ENCODE measurements at regions not wholly inside any gene's neighbourhood (a gene's known extent, or its start where the extent isn't known, plus 50 kb on each side); places are given as distances from the start of the nearest gene placed in this dataset.
"Not testable (repeated sequence)": the region's sequence is repeated elsewhere in the genome, so short reads cannot be mapped to it uniquely, and the experiment has no call there.

GRCh38 chr12:59344224-59344623 is 251.6 kb upstream of the SLC16A7 start:
- DNase-seq: no peak

- no peak for DNase-seq
Observed at GRCh38 chr12:59329462-59329861, 266.4 kb upstream of the SLC16A7 start.

GRCh38 chr12:59328395-59329075 is 267.3 kb upstream of the SLC16A7 start:
- not testable (repeated sequence) for DNase-seq

GRCh38 chr12:59326457-59326856 is 269.4 kb upstream of the SLC16A7 start:
- DNase-seq: not testable (repeated sequence)

GRCh38 chr12:59322473-59322872 is 273.4 kb upstream of the SLC16A7 start:
- DNase-seq: peak; percentile 77

- DNase-seq: no peak
Observed at GRCh38 chr12:59321278-59321677, 274.6 kb upstream of the SLC16A7 start.

GRCh38 chr12:59320112-59320511 is 275.7 kb upstream of the SLC16A7 start:
- DNase-seq: no peak

- no peak for DNase-seq
Observed at GRCh38 chr12:59318940-59319339, 276.9 kb upstream of the SLC16A7 start.

- DNase-seq: no peak
Observed at GRCh38 chr12:59317598-59317997, 278.2 kb upstream of the SLC16A7 start.

- no peak for DNase-seq
Observed at GRCh38 chr12:59316938-59317337, 278.9 kb upstream of the SLC16A7 start.

- not testable (repeated sequence) for DNase-seq
Observed at GRCh38 chr12:59316354-59316753, 279.5 kb upstream of the SLC16A7 start.

- DNase-seq: no peak
Observed at GRCh38 chr12:59314209-59314608, 281.6 kb upstream of the SLC16A7 start.

- DNase-seq: no peak
Observed at GRCh38 chr12:59304077-59304721, 291.6 kb upstream of the SLC16A7 start.

- DNase-seq: peak; percentile 55
Observed at GRCh38 chr12:59298296-59298695, 297.5 kb upstream of the SLC16A7 start.

- no peak for DNase-seq
Observed at GRCh38 chr12:59294221-59294620, 301.6 kb upstream of the SLC16A7 start.

- DNase-seq: no peak
Observed at GRCh38 chr12:59282999-59283398, 312.8 kb upstream of the SLC16A7 start.

- not testable (repeated sequence) for DNase-seq
Observed at GRCh38 chr12:59273561-59273960, 322.3 kb upstream of the SLC16A7 start.

GRCh38 chr12:59268295-59268809 is 327.5 kb upstream of the SLC16A7 start:
- no peak for DNase-seq

- no peak for DNase-seq
Observed at GRCh38 chr12:59260202-59260601, 335.6 kb upstream of the SLC16A7 start.

- DNase-seq: no peak
Observed at GRCh38 chr12:59252731-59253130, 332.4 kb upstream of the LRIG3 start.

- no peak for DNase-seq
Observed at GRCh38 chr12:59250766-59251165, 330.5 kb upstream of the LRIG3 start.

GRCh38 chr12:59240048-59240447 is 319.7 kb upstream of the LRIG3 start:
- no peak for DNase-seq

GRCh38 chr12:59234391-59234790 is 314.1 kb upstream of the LRIG3 start:
- no peak for DNase-seq

GRCh38 chr12:59230334-59230733 is 310.0 kb upstream of the LRIG3 start:
- no peak for DNase-seq

GRCh38 chr12:59219148-59219547 is 298.8 kb upstream of the LRIG3 start:
- DNase-seq: no peak
